K562 (cell line): ENCODE measurements at regions not wholly inside any gene's neighbourhood (a gene's known extent, or its start where the extent isn't known, plus 50 kb on each side); places are given as distances from the start of the nearest gene placed in this dataset.

Experiments used
- ATAC-seq: fragments of 200-7000 bp; cut with Tn5 transposase; 3 replicates; pipeline ENCODE4 v1.9.1; 2020; ENCODE audit warnings: moderate library complexity
- BruUV-seq: library from RNA; stranded (reverse); fragments of 400-500 nt; replicated peaks from 2 replicates; lab custom pipeline; 2021; lab: Mats Ljungman, UMichigan
- CTCF ChIA-PET: fragments of 300-600 bp; formaldehyde crosslinking; extraction: SDS; loops from one replicate; lab custom pipeline; 2021; ENCODE audit warnings: low intra/inter-chr PET ratio; lab: Yijun Ruan, JAX
- POLR2A ChIA-PET: fragments of 300-600, 350-650 bp; sonication (Branson Sonifier 250); formaldehyde crosslinking; extraction: SDS; loops from one replicate; lab custom pipeline; 2021; ENCODE audit warnings: antibody characterized with exemption, inconsistent platforms; lab: Yijun Ruan, JAX
- DNase-seq, 4 experiments: peaks; one replicate each; pipeline versions ENCODE4 v3.0.0 to v3.0.0-alpha.2; 2011 to 2018; ENCODE audit warnings: low spot score in 3 of 4, mixed read lengths in 3 of 4; ENCODE audit errors: extremely low read depth in 1 of 4
- FAIRE-seq: peaks from 2 replicates; lab custom pipeline; 2011; peaks lifted over from hg19 to GRCh38; lab: Jason Lieb, UNC
- H2AFZ ChIP-seq: 2 replicates; pipeline ENCODE4 v1.6.0; 2011; ENCODE audit warnings: low read depth, low read length, control low read depth, inconsistent platforms
- H3K27ac ChIP-seq: fragments of 200-600 bp; 3 replicates; pipeline ENCODE4 v1.8.0; 2011; ENCODE audit warnings: low read depth, mild to moderate bottlenecking, control low read depth, inconsistent platforms, low read length, moderate library complexity, mixed read lengths; ENCODE audit errors: extremely low read depth
- H3K27me3 ChIP-seq, 2 experiments: fragments of 300-600 bp in 1 of 2; 2 replicates in 1 of 2; 3 replicates in 1 of 2; pipeline versions ENCODE4 v1.6.0 to v1.8.0; 2011; ENCODE audit warnings: inconsistent platforms in 2 of 2, low read length in 2 of 2, mild to moderate bottlenecking in 1 of 2, mixed read lengths in 1 of 2, moderate library complexity in 1 of 2; ENCODE audit not compliant: control insufficient read depth in 2 of 2, insufficient read depth in 2 of 2
- H3K36me3 ChIP-seq: fragments of 300-600 bp; 3 replicates; pipeline ENCODE4 v1.8.0; 2011; ENCODE audit warnings: mild to moderate bottlenecking, low read length, inconsistent platforms; ENCODE audit not compliant: control insufficient read depth, insufficient read depth
- H3K4me1 ChIP-seq, 2 experiments: fragments of 200-600 bp in 1 of 2; replicated peaks in 1 of 2; 2 replicates in 1 of 2; 3 replicates in 1 of 2; pipeline versions ENCODE4 v1.5.1 to v1.8.0; 2011; ENCODE audit warnings: inconsistent platforms in 2 of 2, low read length in 2 of 2, mild to moderate bottlenecking in 1 of 2, mixed read lengths in 1 of 2, moderate library complexity in 1 of 2; ENCODE audit not compliant: control insufficient read depth in 2 of 2, insufficient read depth in 2 of 2
- H3K4me2 ChIP-seq: 2 replicates; pipeline ENCODE4 v1.6.1; 2011; ENCODE audit warnings: low read length, control low read depth, inconsistent platforms, mixed read lengths; ENCODE audit not compliant: insufficient read depth
- H3K4me3 ChIP-seq: fragments of 200-600 bp; sonication (generic), shearing (Covaris generic); 2 replicates; pipeline ENCODE4 v1.5.1; 2016; ENCODE audit warnings: control low read depth, inconsistent platforms
- H3K79me2 ChIP-seq: fragments of 200-600 bp; 3 replicates; pipeline ENCODE4 v1.8.0; 2011; ENCODE audit warnings: low read length, inconsistent platforms; ENCODE audit not compliant: control insufficient read depth, insufficient read depth
- H3K9ac ChIP-seq, 2 experiments: 2 replicates each; pipeline versions ENCODE4 v1.6.0 to v1.6.1; 2011; ENCODE audit warnings: low read depth in 2 of 2, low read length in 2 of 2, control low read depth in 1 of 2, inconsistent platforms in 1 of 2, mild to moderate bottlenecking in 1 of 2, mixed read lengths in 1 of 2; ENCODE audit not compliant: insufficient read depth in 1 of 2
- H3K9me1 ChIP-seq: one replicate; pipeline ENCODE4 v1.6.0; 2011; ENCODE audit warnings: inconsistent platforms, mild to moderate bottlenecking, low read length, moderate library complexity; ENCODE audit not compliant: control insufficient read depth, insufficient read depth
- H3K9me3 ChIP-seq: replicated peaks from 2 replicates; pipeline ENCODE4 v1.5.1; 2011; ENCODE audit warnings: low read depth, low read length, inconsistent platforms; ENCODE audit not compliant: control insufficient read depth, insufficient read depth
- H4K20me1 ChIP-seq: replicated peaks from 2 replicates; pipeline ENCODE4 v1.6.1; 2011; ENCODE audit warnings: low read length, inconsistent platforms, mixed read lengths; ENCODE audit not compliant: control insufficient read depth, insufficient read depth
- COPS2 ChIP-seq: fragments of 450-650 bp; conservative IDR thresholded peaks from 2 replicates; pipeline ENCODE4 v1.6.1; 2016; ENCODE audit warnings: mild to moderate bottlenecking, moderate library complexity
- E2F1 ChIP-seq: sonication (generic); formaldehyde crosslinking; IDR thresholded peaks from 2 replicates; pipeline ENCODE4 v1.8.1; 2023; ENCODE audit warnings: mild to moderate bottlenecking, missing genetic modification reagents, moderate library complexity
- EWSR1 ChIP-seq: fragments of 450-650 bp; IDR thresholded peaks from 2 replicates; pipeline ENCODE4 v1.6.1; 2018; ENCODE audit warnings: borderline replicate concordance, mild to moderate bottlenecking, low read depth, moderate library complexity; ENCODE audit not compliant: partially characterized antibody
- ZHX1 ChIP-seq: fragments of 150-350 bp; conservative IDR thresholded peaks from 2 replicates; pipeline ENCODE4 v1.6.1; 2014; ENCODE audit warnings: low read length
- WGBS: fragments of 100-300 bp; shearing (Covaris generic); methylation state at CpG from one replicate; pipeline ENCODE4 v1.1.6; 2016; ENCODE audit warnings: low coverage, mixed read lengths; ENCODE audit not compliant: insufficient coverage; ENCODE audit errors: missing lambda C conversion rate; 5-methylcytosine and 5-hydroxymethylcytosine counted together
- in situ Hi-C: fragments of 300-500 bp; cut with MboI; formaldehyde crosslinking; loops from 4 replicates; pipeline ENCODE4 v1.15.0; 2018; ENCODE audit warnings: inconsistent platforms, mixed read lengths
- intact Hi-C: fragments of 100-400 bp; cut with micrococcal nuclease; formaldehyde crosslinking; loops from 2 replicates; pipeline ENCODE4 v1.14.2; 2022

- FAIRE-seq (no peak), ATAC-seq (no peak), DNase-seq (no peak)
- H3K9me3 ChIP-seq = no peaks in the 10 kb centered on the region
- no peaks in the 10 kb centered on the region for H3K36me3 ChIP-seq
- ChIA-PET CTCF (no interaction called here), POLR2A (interaction anchor here (0.7 kb wide), 1 partner anchor 33 kb away, joined by 3 read pairs; no protein-coding TSS in a partner anchor)
- intact Hi-C loops (no loop called here), in situ Hi-C loops (no loop called here)
- H3K9me1 ChIP-seq = no peaks in the 10 kb centered on the region
- TF ChIP-seq COPS2 (no peak), ZHX1 (no peak), EWSR1 (no peak), E2F1 (CRISPR knock-in tag) (no peak)
- H3K4me2 ChIP-seq = no peak overlapping the region
- no peaks in the 10 kb centered on the region for H3K4me1 ChIP-seq
- BruUV-seq = no TSS peak
- WGBS = 0% methylated on average over 1 of the region's 1 CpG
- H3K79me2 ChIP-seq = no peaks in the 10 kb centered on the region
- no peak overlapping the region for H3K4me3 ChIP-seq
- no peaks in the 10 kb centered on the region for H3K27me3 ChIP-seq
- H3K27ac ChIP-seq = no peak overlapping the region
- H2AFZ ChIP-seq = no peak overlapping the region
- H4K20me1 ChIP-seq = no peaks in the 10 kb centered on the region
- H3K9ac ChIP-seq = no peak overlapping the region
Measured at GRCh38 chr13:47279920-47280319, 383.1 kb upstream of the HTR2A start.
